Ishikawa (cell line): ENCODE measurements at regions not wholly inside any gene's neighbourhood (a gene's known extent, or its start where the extent isn't known, plus 50 kb on each side); places are given as distances from the start of the nearest gene placed in this dataset.

ENCODE experiments used
- CREB1 ChIP-seq: IDR thresholded peaks from 2 replicates; pipeline ENCODE4 v1.6.1; 2012; ENCODE audit warnings: low read depth
- EP300 ChIP-seq: IDR thresholded peaks from 2 replicates; pipeline ENCODE4 v1.6.1; 2012; ENCODE audit warnings: borderline replicate concordance
- MAX ChIP-seq: IDR thresholded peaks from 2 replicates; pipeline ENCODE4 v1.6.1; 2012
- NFIC ChIP-seq: IDR thresholded peaks from 2 replicates; pipeline ENCODE4 v1.6.1; 2012
- RAD21 ChIP-seq: IDR thresholded peaks from 2 replicates; pipeline ENCODE4 v1.6.1; 2012; ENCODE audit warnings: low read depth
- TAF1 ChIP-seq: IDR thresholded peaks from 2 replicates; pipeline ENCODE4 v1.6.1; 2012; ENCODE audit warnings: low read depth, mild to moderate bottlenecking
- TCF12 ChIP-seq: IDR thresholded peaks from 2 replicates; pipeline ENCODE4 v1.6.1; 2012; ENCODE audit warnings: low read depth
- USF1 ChIP-seq: IDR thresholded peaks from 2 replicates; pipeline ENCODE4 v1.6.1; 2012
- YY1 ChIP-seq: IDR thresholded peaks from 2 replicates; pipeline ENCODE4 v1.6.1; 2012; ENCODE audit warnings: low read depth

DNA sequence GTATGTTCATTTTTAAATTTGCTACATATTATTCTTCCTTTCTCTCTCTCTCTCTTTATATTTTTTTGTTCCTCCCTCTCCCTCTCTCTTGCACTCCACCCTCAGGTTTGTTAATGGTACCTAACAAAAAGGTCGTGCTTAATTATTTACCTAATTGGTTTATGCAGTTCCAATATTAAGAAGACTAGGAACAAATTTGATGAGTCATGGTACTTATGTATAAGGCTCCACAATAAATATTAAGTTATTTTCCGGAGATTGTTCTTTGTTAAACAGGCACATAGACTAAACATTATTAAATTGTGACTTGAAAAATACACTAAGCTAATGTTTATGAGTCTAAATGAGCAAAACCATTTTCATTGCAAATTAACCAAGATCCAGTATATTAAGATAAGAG lies 1200.8 kb upstream of the ALCAM start:
- TF ChIP-seq RAD21 (no peak), YY1 (no peak), EP300 (no peak), TAF1 (no peak), CREB1 (no peak), USF1 (no peak), TCF12 (no peak), NFIC (no peak), MAX (no peak)
